SK-N-SH (cell line): ENCODE measurements at regions not wholly inside any gene's neighbourhood (a gene's known extent, or its start where the extent isn't known, plus 50 kb on each side); places are given as distances from the start of the nearest gene placed in this dataset.

ENCODE experiments used
- CTCF ChIA-PET: fragments of 300-600, 350-600 bp; formaldehyde crosslinking; extraction: SDS; loops from one replicate; lab custom pipeline; 2021; lab: Yijun Ruan, JAX
- POLR2A ChIA-PET: fragments of 350-600 bp; sonication (Branson Sonifier 250); formaldehyde crosslinking; extraction: SDS; loops from one replicate; lab custom pipeline; 2020; ENCODE audit warnings: antibody characterized with exemption, inconsistent platforms; lab: Yijun Ruan, JAX
- DNase-seq: peaks from one replicate; pipeline ENCODE4 v3.0.0; 2012
- H2AFZ ChIP-seq: fragments of 200-600 bp; sonication (generic); 2 replicates; pipeline ENCODE4 v1.8.1; 2016; ENCODE audit warnings: antibody characterized with exemption, mild to moderate bottlenecking, low read depth
- H3F3A ChIP-seq: fragments of 200-600 bp; sonication (generic); replicated peaks from 2 replicates; pipeline ENCODE3; 2016; ENCODE audit warnings: antibody characterized with exemption, mild to moderate bottlenecking; ENCODE audit not compliant: insufficient read depth
- H3K27ac ChIP-seq, 2 experiments: fragments of 200-500 bp in 1 of 2; fragments of 200-600 bp in 1 of 2; sonication (Bioruptor generic) in 1 of 2; sonication (generic), shearing (Covaris generic) in 1 of 2; 2 replicates each; pipeline versions ENCODE4 v1.5.1 to v1.6.1; 2014 to 2016; ENCODE audit warnings: low read depth in 2 of 2, inconsistent platforms in 1 of 2, low read length in 1 of 2, mild to moderate bottlenecking in 1 of 2, mixed read lengths in 1 of 2
- H3K27me3 ChIP-seq: fragments of 200-600 bp; sonication (generic), shearing (Covaris generic); 2 replicates; pipeline ENCODE4 v1.6.1; 2016; ENCODE audit warnings: mixed run types; ENCODE audit not compliant: insufficient read depth
- H3K36me3 ChIP-seq, 2 experiments: fragments of 200-500 bp in 1 of 2; fragments of 200-600 bp in 1 of 2; sonication (Bioruptor generic) in 1 of 2; sonication (generic) in 1 of 2; replicated peaks in 1 of 2; 2 replicates each; pipeline versions ENCODE3 to v1.5.1; 2014 to 2016; ENCODE audit warnings: low read length in 1 of 2, mild to moderate bottlenecking in 1 of 2; ENCODE audit not compliant: insufficient read depth in 2 of 2, control insufficient read depth in 1 of 2
- H3K4me1 ChIP-seq, 2 experiments: fragments of 200-500 bp in 1 of 2; fragments of 200-600 bp in 1 of 2; sonication (Bioruptor generic) in 1 of 2; sonication (generic), shearing (Covaris generic) in 1 of 2; 2 replicates each; pipeline versions ENCODE4 v1.5.1 to v1.6.1; 2014 to 2016; ENCODE audit warnings: low read depth in 1 of 2, low read length in 1 of 2, mixed run types in 1 of 2; ENCODE audit not compliant: insufficient read depth in 2 of 2, control insufficient read depth in 1 of 2
- H3K4me2 ChIP-seq: fragments of 200-600 bp; sonication (generic), shearing (Covaris generic); 2 replicates; pipeline ENCODE4 v1.6.1; 2017; ENCODE audit warnings: mixed run types
- H3K4me3 ChIP-seq, 2 experiments: fragments of 200-500 bp in 1 of 2; fragments of 200-600 bp in 1 of 2; sonication (Bioruptor generic) in 1 of 2; sonication (generic), shearing (Covaris generic) in 1 of 2; 2 replicates each; pipeline versions ENCODE4 v1.5.1 to v1.8.1; 2014 to 2016; ENCODE audit warnings: low read depth in 2 of 2, inconsistent platforms in 1 of 2, low read length in 1 of 2, mild to moderate bottlenecking in 1 of 2, mixed read lengths in 1 of 2, moderate library complexity in 1 of 2
- H3K79me2 ChIP-seq: fragments of 200-600 bp; sonication (generic); 2 replicates; pipeline ENCODE4 v1.8.1; 2017; ENCODE audit warnings: mild to moderate bottlenecking; ENCODE audit not compliant: insufficient read depth
- H3K9ac ChIP-seq: fragments of 200-600 bp; sonication (generic); 2 replicates; pipeline ENCODE4 v1.6.1; 2017; ENCODE audit warnings: mixed run types
- H3K9me2 ChIP-seq: fragments of 200-600 bp; sonication (generic); 2 replicates; pipeline ENCODE4 v1.6.1; 2017; ENCODE audit warnings: mixed run types
- H3K9me3 ChIP-seq: fragments of 200-600 bp; sonication (generic); 2 replicates; pipeline ENCODE4 v1.6.1; 2017; ENCODE audit warnings: mixed run types, mild to moderate bottlenecking, moderate library complexity
- H4K20me1 ChIP-seq: fragments of 200-600 bp; sonication (generic); 2 replicates; pipeline ENCODE4 v1.6.1; 2017; ENCODE audit warnings: mild to moderate bottlenecking, mixed run types; ENCODE audit not compliant: insufficient read depth
- EP300 ChIP-seq, 2 experiments: IDR thresholded peaks; 2 replicates each; pipeline versions ENCODE4 v1.4.0 to v1.6.1; 2012; ENCODE audit warnings: borderline replicate concordance in 1 of 2, low read depth in 1 of 2, low read length in 1 of 2
- FOSL2 ChIP-seq: IDR thresholded peaks from 2 replicates; pipeline ENCODE4 v1.4.0; 2012; ENCODE audit warnings: low read depth, mild to moderate bottlenecking, moderate library complexity, borderline replicate concordance
- FOXJ3 ChIP-seq: sonication (generic); formaldehyde crosslinking; IDR thresholded peaks from 2 replicates; pipeline ENCODE4 v1.5.1; 2020; ENCODE audit warnings: mild to moderate bottlenecking, missing genetic modification reagents
- GABPA ChIP-seq: IDR thresholded peaks from 2 replicates; pipeline ENCODE4 v1.4.0; 2012; ENCODE audit warnings: low read depth, mild to moderate bottlenecking
- GATA2 ChIP-seq: sonication (generic); formaldehyde crosslinking; IDR thresholded peaks from 2 replicates; pipeline ENCODE4 v1.5.0; 2020; ENCODE audit warnings: mild to moderate bottlenecking, missing genetic modification reagents
- JUND ChIP-seq: IDR thresholded peaks from 2 replicates; pipeline ENCODE4 v1.4.0; 2012
- MAX ChIP-seq: IDR thresholded peaks from 2 replicates; pipeline ENCODE4 v1.4.0; 2012; ENCODE audit warnings: low read depth
- MEF2A ChIP-seq: IDR thresholded peaks from 2 replicates; pipeline ENCODE4 v1.4.0; 2012; ENCODE audit warnings: low read depth, borderline replicate concordance
- NFIC ChIP-seq: IDR thresholded peaks from 2 replicates; pipeline ENCODE4 v1.4.0; 2012; ENCODE audit warnings: borderline replicate concordance
- RAD21 ChIP-seq: IDR thresholded peaks from 2 replicates; pipeline ENCODE4 v1.6.1; 2012; ENCODE audit warnings: mild to moderate bottlenecking, low read length
- RFX5 ChIP-seq: IDR thresholded peaks from 2 replicates; pipeline ENCODE4 v1.6.1; 2012; ENCODE audit warnings: mild to moderate bottlenecking, improper control_type of control experiment, low read length
- TEAD4 ChIP-seq: IDR thresholded peaks from 2 replicates; pipeline ENCODE4 v1.4.0; 2012; ENCODE audit warnings: mild to moderate bottlenecking, borderline replicate concordance; ENCODE audit not compliant: insufficient read depth
- YY1 ChIP-seq: IDR thresholded peaks from 2 replicates; pipeline ENCODE4 v1.4.0; 2012; ENCODE audit warnings: low read depth, mild to moderate bottlenecking
- WGBS: methylation state at CpG from one replicate; pipeline ENCODE4 v1.1.6; 2017; ENCODE audit warnings: low lambda C conversion rate; 5-methylcytosine and 5-hydroxymethylcytosine counted together
- TF ChIP-seq, protein P1 (sequence below): fragments of 150-350 bp; IDR thresholded peaks from 2 replicates; pipeline ENCODE4 v1.6.1; 2017; ENCODE audit warnings: antibody characterized with exemption, low read length, low read depth, borderline replicate concordance
- TF ChIP-seq, protein P2 (sequence below): IDR thresholded peaks from 2 replicates; pipeline ENCODE4 v1.4.0; 2012; ENCODE audit warnings: low read depth, borderline replicate concordance
- TF ChIP-seq, protein P3 (sequence below): IDR thresholded peaks from 2 replicates; pipeline ENCODE4 v1.4.0; 2012; ENCODE audit warnings: low read depth, borderline replicate concordance

- TF ChIP-seq, protein P1, sequence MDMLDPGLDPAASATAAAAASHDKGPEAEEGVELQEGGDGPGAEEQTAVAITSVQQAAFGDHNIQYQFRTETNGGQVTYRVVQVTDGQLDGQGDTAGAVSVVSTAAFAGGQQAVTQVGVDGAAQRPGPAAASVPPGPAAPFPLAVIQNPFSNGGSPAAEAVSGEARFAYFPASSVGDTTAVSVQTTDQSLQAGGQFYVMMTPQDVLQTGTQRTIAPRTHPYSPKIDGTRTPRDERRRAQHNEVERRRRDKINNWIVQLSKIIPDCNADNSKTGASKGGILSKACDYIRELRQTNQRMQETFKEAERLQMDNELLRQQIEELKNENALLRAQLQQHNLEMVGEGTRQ = no peak
- TF ChIP-seq FOXJ3 (CRISPR knock-in tag) (no peak), EP300 (IDR thresholded peaks at IDR 0.05; ENCODE audit: borderline replicate concordance in 1 of 2, low read depth in 1 of 2, low read length in 1 of 2) (no peak), TEAD4 (no peak), GATA2 (CRISPR knock-in tag) (no peak), JUND (no peak), FOSL2 (no peak), MEF2A (no peak), RFX5 (no peak)
These were observed 278.4 kb downstream of the IL15 start (continued) for GRCh38 chr4:141914746-141915145.

DNA sequence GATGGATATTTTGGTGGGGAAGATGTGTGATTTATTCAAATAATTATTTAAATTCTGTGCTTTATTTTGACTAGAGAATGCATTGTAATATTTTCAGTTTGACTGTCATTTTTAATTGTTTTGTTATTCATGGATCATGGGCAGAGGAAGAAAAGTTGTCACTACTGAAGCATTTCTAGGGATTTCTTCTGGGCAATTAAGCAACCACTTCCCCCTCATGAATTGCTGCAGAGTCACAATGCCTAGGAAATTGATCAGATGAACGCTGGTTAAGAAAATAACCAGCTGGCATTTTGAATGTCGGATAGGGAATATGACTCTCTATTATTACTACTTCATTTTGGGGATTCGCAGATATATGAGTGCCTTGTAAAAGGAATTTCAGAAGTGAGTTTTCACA, 283.3 kb downstream of the IL15 start:
- WGBS = 82% methylated on average over 3 of the region's 3 CpGs
- H3K27ac ChIP-seq = no peak overlapping the region
- H3K27me3 ChIP-seq = no peaks in the 10 kb centered on the region
- H3K4me3 ChIP-seq = no peak overlapping the region
- TF ChIP-seq NFIC = no peak
- no peak for TF ChIP-seq RAD21
- TF ChIP-seq EP300 (IDR thresholded peaks at IDR 0.05; ENCODE audit: borderline replicate concordance in 1 of 2, low read depth in 1 of 2, low read length in 1 of 2) = no peak
- TF ChIP-seq, protein P2, sequence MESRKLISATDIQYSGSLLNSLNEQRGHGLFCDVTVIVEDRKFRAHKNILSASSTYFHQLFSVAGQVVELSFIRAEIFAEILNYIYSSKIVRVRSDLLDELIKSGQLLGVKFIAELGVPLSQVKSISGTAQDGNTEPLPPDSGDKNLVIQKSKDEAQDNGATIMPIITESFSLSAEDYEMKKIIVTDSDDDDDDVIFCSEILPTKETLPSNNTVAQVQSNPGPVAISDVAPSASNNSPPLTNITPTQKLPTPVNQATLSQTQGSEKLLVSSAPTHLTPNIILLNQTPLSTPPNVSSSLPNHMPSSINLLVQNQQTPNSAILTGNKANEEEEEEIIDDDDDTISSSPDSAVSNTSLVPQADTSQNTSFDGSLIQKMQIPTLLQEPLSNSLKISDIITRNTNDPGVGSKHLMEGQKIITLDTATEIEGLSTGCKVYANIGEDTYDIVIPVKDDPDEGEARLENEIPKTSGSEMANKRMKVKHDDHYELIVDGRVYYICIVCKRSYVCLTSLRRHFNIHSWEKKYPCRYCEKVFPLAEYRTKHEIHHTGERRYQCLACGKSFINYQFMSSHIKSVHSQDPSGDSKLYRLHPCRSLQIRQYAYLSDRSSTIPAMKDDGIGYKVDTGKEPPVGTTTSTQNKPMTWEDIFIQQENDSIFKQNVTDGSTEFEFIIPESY = no peak
- TF ChIP-seq GABPA = no peak
- no peak for TF ChIP-seq YY1
- TF ChIP-seq JUND = no peak
- TF ChIP-seq, protein P3, sequence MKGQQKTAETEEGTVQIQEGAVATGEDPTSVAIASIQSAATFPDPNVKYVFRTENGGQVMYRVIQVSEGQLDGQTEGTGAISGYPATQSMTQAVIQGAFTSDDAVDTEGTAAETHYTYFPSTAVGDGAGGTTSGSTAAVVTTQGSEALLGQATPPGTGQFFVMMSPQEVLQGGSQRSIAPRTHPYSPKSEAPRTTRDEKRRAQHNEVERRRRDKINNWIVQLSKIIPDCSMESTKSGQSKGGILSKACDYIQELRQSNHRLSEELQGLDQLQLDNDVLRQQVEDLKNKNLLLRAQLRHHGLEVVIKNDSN = no peak
- no peak for TF ChIP-seq MAX
- TF ChIP-seq, all 33 proteins: peak for 0
- Histone ChIP-seq H3K9ac (no peak overlapping the region), H3K4me2 (no peak overlapping the region), H3F3A (no peaks in the 10 kb centered on the region), H3K4me1 (no peaks in the 10 kb centered on the region), H2AFZ (no peak overlapping the region), H3K9me2 (no peaks in the 10 kb centered on the region), H3K36me3 (no peaks in the 10 kb centered on the region), H3K9me3 (no peaks in the 10 kb centered on the region), H3K79me2 (no peaks in the 10 kb centered on the region), H4K20me1 (no peaks in the 10 kb centered on the region)
- ChIA-PET POLR2A (no interaction called here), CTCF (interaction anchor here (0.6 kb wide), 1 partner anchor 197 kb away, joined by 3 read pairs; no protein-coding TSS in a partner anchor)
- DNase-seq = no peak
